Mesenchymal stem cell (in vitro differentiated cells and primary cell): ENCODE measurements at regions not wholly inside any gene's neighbourhood (a gene's known extent, or its start where the extent isn't known, plus 50 kb on each side); places are given as distances from the start of the nearest gene placed in this dataset.
"Not testable (repeated sequence)": the region's sequence is repeated elsewhere in the genome, so short reads cannot be mapped to it uniquely, and the experiment has no call there.

Experiments used
- DNase-seq: peaks from one replicate; pipeline ENCODE4 v3.0.0-alpha.2; 2013
- H2AFZ ChIP-seq: one replicate; pipeline ENCODE4 v1.6.1; 2013; ENCODE audit warnings: low read depth, mild to moderate bottlenecking, control low read depth, inconsistent platforms, low read length, moderate library complexity
- H2AK5ac ChIP-seq: 2 replicates; pipeline ENCODE4 v1.6.1; 2013; ENCODE audit warnings: low read length, moderate library complexity, mild to moderate bottlenecking, inconsistent platforms; ENCODE audit not compliant: severe bottlenecking
- H2BK120ac ChIP-seq: one replicate; pipeline ENCODE4 v1.6.1; 2013; ENCODE audit warnings: low read depth, mild to moderate bottlenecking, inconsistent platforms, low read length, moderate library complexity
- H2BK12ac ChIP-seq, 2 experiments: one replicate each; pipeline ENCODE4 v1.6.1; 2013; ENCODE audit warnings: inconsistent platforms in 2 of 2, low read length in 2 of 2, mild to moderate bottlenecking in 2 of 2, moderate library complexity in 2 of 2, control low read depth in 1 of 2
- H2BK15ac ChIP-seq: one replicate; pipeline ENCODE4 v1.6.1; 2013; ENCODE audit warnings: mild to moderate bottlenecking, low read depth, inconsistent platforms; ENCODE audit not compliant: poor library complexity, severe bottlenecking
- H2BK5ac ChIP-seq: 2 replicates; pipeline ENCODE4 v1.6.1; 2013; ENCODE audit warnings: low read depth, mild to moderate bottlenecking, low read length, control low read depth, inconsistent platforms; ENCODE audit not compliant: poor library complexity, severe bottlenecking
- H3K14ac ChIP-seq, 2 experiments: one replicate each; pipeline ENCODE4 v1.6.1; 2013; ENCODE audit warnings: inconsistent platforms in 2 of 2, low read length in 2 of 2, control low read depth in 1 of 2, mild to moderate bottlenecking in 1 of 2, moderate library complexity in 1 of 2
- H3K18ac ChIP-seq, 2 experiments: one replicate each; pipeline ENCODE4 v1.6.1; 2013; ENCODE audit warnings: inconsistent platforms in 2 of 2, low read length in 2 of 2, control low read depth in 1 of 2, low read depth in 1 of 2, mild to moderate bottlenecking in 1 of 2
- H3K23ac ChIP-seq, 2 experiments: one replicate each; pipeline ENCODE4 v1.6.1; 2013; ENCODE audit warnings: inconsistent platforms in 2 of 2, low read length in 2 of 2, mild to moderate bottlenecking in 2 of 2, moderate library complexity in 2 of 2, control low read depth in 1 of 2
- H3K27ac ChIP-seq: 2 replicates; pipeline ENCODE4 v1.5.1; 2013; ENCODE audit warnings: mild to moderate bottlenecking, moderate library complexity, low read length, control low read depth, inconsistent platforms; ENCODE audit not compliant: poor library complexity, severe bottlenecking
- H3K27me3 ChIP-seq, 2 experiments: 2 replicates each; pipeline versions ENCODE4 v1.6.1 to v1.7.0; 2013; ENCODE audit warnings: low read length in 2 of 2, mild to moderate bottlenecking in 2 of 2, moderate library complexity in 2 of 2, control low read depth in 1 of 2, inconsistent platforms in 1 of 2; ENCODE audit not compliant: control insufficient read depth in 1 of 2, insufficient read depth in 1 of 2
- H3K36me3 ChIP-seq, 2 experiments: 2 replicates each; pipeline versions ENCODE4 v1.6.1 to v1.7.0; 2013; ENCODE audit warnings: low read length in 2 of 2, control low read depth in 1 of 2, inconsistent platforms in 1 of 2, low read depth in 1 of 2, mild to moderate bottlenecking in 1 of 2; ENCODE audit not compliant: insufficient read depth in 2 of 2, control insufficient read depth in 1 of 2
- H3K4ac ChIP-seq, 2 experiments: one replicate each; pipeline ENCODE4 v1.6.1; 2013; ENCODE audit warnings: inconsistent platforms in 2 of 2, low read length in 2 of 2, mild to moderate bottlenecking in 2 of 2, moderate library complexity in 2 of 2, control low read depth in 1 of 2, low read depth in 1 of 2
- H3K4me1 ChIP-seq: 2 replicates; pipeline ENCODE4 v1.6.1; 2013; ENCODE audit warnings: low read depth, low read length, control low read depth; ENCODE audit not compliant: control insufficient read depth, insufficient read depth
- H3K4me2 ChIP-seq: 2 replicates; pipeline ENCODE4 v1.6.1; 2013; ENCODE audit warnings: low read length, mild to moderate bottlenecking, inconsistent platforms; ENCODE audit not compliant: poor library complexity, severe bottlenecking
- H3K4me3 ChIP-seq, 2 experiments: 2 replicates each; pipeline versions ENCODE4 v1.5.1 to v1.7.0; 2013; ENCODE audit warnings: low read length in 2 of 2, mild to moderate bottlenecking in 2 of 2, control low read depth in 1 of 2, low read depth in 1 of 2; ENCODE audit not compliant: insufficient read depth in 1 of 2
- H3K79me1 ChIP-seq: replicated peaks from 2 replicates; pipeline ENCODE4 v1.6.1; 2013; ENCODE audit warnings: mild to moderate bottlenecking, control low read depth, low read length, inconsistent platforms; ENCODE audit not compliant: poor library complexity, severe bottlenecking
- H3K9ac ChIP-seq: 2 replicates; pipeline ENCODE4 v1.7.0; 2013; ENCODE audit warnings: mild to moderate bottlenecking, low read length, moderate library complexity
- H3K9me3 ChIP-seq: 2 replicates; pipeline ENCODE4 v1.7.0; 2013; ENCODE audit warnings: mild to moderate bottlenecking, low read length; ENCODE audit not compliant: control insufficient read depth
- H4K8ac ChIP-seq: one replicate; pipeline ENCODE4 v1.6.1; 2013; ENCODE audit warnings: inconsistent platforms, mild to moderate bottlenecking, low read length, moderate library complexity
- H4K91ac ChIP-seq: one replicate; pipeline ENCODE4 v1.6.1; 2013; ENCODE audit warnings: mild to moderate bottlenecking, low read length, inconsistent platforms
- WGBS: methylation state at CpG from one replicate; pipeline ENCODE4 v1.1.7; 2013; ENCODE audit warnings: mixed read lengths; 5-methylcytosine and 5-hydroxymethylcytosine counted together

- H3K4me2 ChIP-seq, result no peak overlapping the region
Observed at GRCh38 chr12:56863789-56864188, 70.4 kb downstream of the SDR9C7 start.

GRCh38 chr12:56862264-56862663 lies 71.9 kb downstream of the SDR9C7 start:
- Histone ChIP-seq H2BK12ac (no peak overlapping the region), H3K18ac (no peak overlapping the region), H3K9me3 (peaks cover 61% of the 10 kb centered on the region), H3K4me1 (no peaks in the 10 kb centered on the region), H3K4ac (no peak overlapping the region), H2BK120ac (no peak overlapping the region), H3K79me1 (no peaks in the 10 kb centered on the region), H2BK5ac (no peak overlapping the region), H3K27me3 (no peaks in the 10 kb centered on the region), H3K23ac (no peak overlapping the region), H3K14ac (no peak overlapping the region), H3K4me3 (no peak overlapping the region), H3K9ac (no peak overlapping the region), H4K8ac (no peak overlapping the region), H2AK5ac (no peak overlapping the region), H4K91ac (no peak overlapping the region), H3K36me3 (no peaks in the 10 kb centered on the region), H3K27ac (no peak overlapping the region), H2BK15ac (no peak overlapping the region), H2AFZ (no peak overlapping the region), H3K4me2 (no peak overlapping the region)
- 100% methylated on average over 1 of the region's 2 CpGs for WGBS
- DNase-seq, result no peak

More at GRCh38 chr12:56863789-56864188, 70.4 kb downstream of the SDR9C7 start:
- Histone ChIP-seq H3K23ac (no peak overlapping the region), H2AK5ac (no peak overlapping the region), H4K8ac (no peak overlapping the region), H3K79me1 (no peaks in the 10 kb centered on the region), H2BK15ac (no peak overlapping the region), H2BK5ac (no peak overlapping the region), H3K4ac (no peak overlapping the region), H3K18ac (no peak overlapping the region), H3K4me3 (no peak overlapping the region), H2AFZ (no peak overlapping the region), H3K9me3 (peaks cover 66% of the 10 kb centered on the region), H2BK120ac (no peak overlapping the region), H3K14ac (no peak overlapping the region), H3K27ac (no peak overlapping the region), H3K4me1 (no peaks in the 10 kb centered on the region), H3K9ac (no peak overlapping the region), H3K27me3 (no peaks in the 10 kb centered on the region), H2BK12ac (no peak overlapping the region), H3K36me3 (no peaks in the 10 kb centered on the region), H4K91ac (no peak overlapping the region)
- DNase-seq, result no peak

- 75% methylated on average over 7 of the region's 8 CpGs for WGBS
- H3K4me2 ChIP-seq, H2AK5ac ChIP-seq, H3K79me1 ChIP-seq, H3K18ac ChIP-seq, H3K4me1 ChIP-seq, H2BK5ac ChIP-seq, H2BK15ac ChIP-seq, H4K91ac ChIP-seq, H3K27ac ChIP-seq, H3K23ac ChIP-seq, H2AFZ ChIP-seq, H4K8ac ChIP-seq, H3K9ac ChIP-seq, H3K14ac ChIP-seq, DNase-seq, H3K4ac ChIP-seq, H3K9me3 ChIP-seq, H2BK120ac ChIP-seq, H3K27me3 ChIP-seq, H2BK12ac ChIP-seq, H3K36me3 ChIP-seq, H3K4me3 ChIP-seq: not testable (repeated sequence)
Observed at GRCh38 chr12:56853392-56853978, 80.7 kb downstream of the SDR9C7 start.

- WGBS, result no CpG with 5 or more reads among the region's 1 CpG
- H3K18ac ChIP-seq, result no peak overlapping the region
- no peak overlapping the region for H3K9ac ChIP-seq
- no peak overlapping the region for H2AK5ac ChIP-seq
- H4K91ac ChIP-seq, result no peak overlapping the region
- no peak for DNase-seq
- peaks cover 4% of the 10 kb centered on the region for H3K9me3 ChIP-seq
- H3K36me3 ChIP-seq, result no peaks in the 10 kb centered on the region
- no peak overlapping the region for H3K4ac ChIP-seq
- no peak overlapping the region for H2BK15ac ChIP-seq
- no peak overlapping the region for H2BK12ac ChIP-seq
- H2BK5ac ChIP-seq, result no peak overlapping the region
- no peaks in the 10 kb centered on the region for H3K4me1 ChIP-seq
- no peak overlapping the region for H3K14ac ChIP-seq
- H3K23ac ChIP-seq, result no peak overlapping the region
- no peaks in the 10 kb centered on the region for H3K27me3 ChIP-seq
- H3K4me3 ChIP-seq, result no peak overlapping the region
- H2AFZ ChIP-seq, result no peak overlapping the region
- H2BK120ac ChIP-seq, result no peak overlapping the region
- no peak overlapping the region for H3K27ac ChIP-seq
- H4K8ac ChIP-seq, result no peak overlapping the region
- no peaks in the 10 kb centered on the region for H3K79me1 ChIP-seq
- H3K4me2 ChIP-seq, result no peak overlapping the region
Observed at GRCh38 chr12:56851462-56851861, 82.7 kb downstream of the SDR9C7 start.
